DOHH2 (cell line): ENCODE measurements at regions not wholly inside any gene's neighbourhood (a gene's known extent, or its start where the extent isn't known, plus 50 kb on each side); places are given as distances from the start of the nearest gene placed in this dataset.

ENCODE experiments used
- H3F3A ChIP-seq: fragments of 200-600 bp; sonication (generic), shearing (Covaris generic); 2 replicates; pipeline ENCODE4 v1.6.0; 2016; ENCODE audit warnings: antibody characterized with exemption, mild to moderate bottlenecking; ENCODE audit not compliant: control insufficient read depth, insufficient read depth
- H3K27ac ChIP-seq: fragments of 200-600 bp; sonication (generic); 2 replicates; pipeline ENCODE4 v1.5.1; 2014; ENCODE audit warnings: low read depth, mild to moderate bottlenecking, low read length, moderate library complexity
- H3K27me3 ChIP-seq: fragments of 200-600 bp; sonication (generic); 2 replicates; pipeline ENCODE4 v1.6.1; 2014; ENCODE audit warnings: mild to moderate bottlenecking, low read length, mixed read lengths; ENCODE audit not compliant: control insufficient read depth
- H3K36me3 ChIP-seq: fragments of 200-600 bp; sonication (generic); 2 replicates; pipeline ENCODE4 v1.6.1; 2014; ENCODE audit warnings: mild to moderate bottlenecking, low read length, moderate library complexity, mixed read lengths; ENCODE audit not compliant: control insufficient read depth
- H3K4me1 ChIP-seq: fragments of 200-600 bp; sonication (generic); 2 replicates; pipeline ENCODE4 v1.6.1; 2014; ENCODE audit warnings: mild to moderate bottlenecking, low read length, mixed read lengths; ENCODE audit not compliant: control insufficient read depth
- H3K4me2 ChIP-seq: fragments of 200-600 bp; sonication (generic); 2 replicates; pipeline ENCODE4 v1.6.0; 2014; ENCODE audit warnings: mild to moderate bottlenecking, low read length, moderate library complexity
- H3K4me3 ChIP-seq: fragments of 200-600 bp; sonication (generic); 2 replicates; pipeline ENCODE4 v1.5.1; 2014; ENCODE audit warnings: mild to moderate bottlenecking, low read length, mixed read lengths
- H3K79me2 ChIP-seq: fragments of 200-600 bp; sonication (generic); 2 replicates; pipeline ENCODE4 v1.6.1; 2014; ENCODE audit warnings: mild to moderate bottlenecking, low read length, mixed read lengths; ENCODE audit not compliant: control insufficient read depth
- H3K9me2 ChIP-seq: fragments of 200-600 bp; sonication (generic); replicated peaks from 2 replicates; pipeline ENCODE4 v1.6.1; 2014; ENCODE audit warnings: mild to moderate bottlenecking, low read length, mixed read lengths; ENCODE audit not compliant: control insufficient read depth
- H3K9me3 ChIP-seq: fragments of 200-600 bp; sonication (generic); 2 replicates; pipeline ENCODE4 v1.6.1; 2014; ENCODE audit warnings: antibody characterized with exemption, low read length, mixed read lengths; ENCODE audit not compliant: control insufficient read depth, insufficient read depth
- H4K20me1 ChIP-seq: fragments of 200-600 bp; sonication (generic); 2 replicates; pipeline ENCODE4 v1.6.0; 2014; ENCODE audit warnings: low read depth, mild to moderate bottlenecking, antibody characterized with exemption, low read length, moderate library complexity; ENCODE audit not compliant: control insufficient read depth, insufficient read depth
- CTCF ChIP-seq: fragments of 200-600 bp; sonication (generic); IDR thresholded peaks from one replicate; pipeline ENCODE4 v1.5.1; 2014; ENCODE audit warnings: antibody characterized with exemption, mild to moderate bottlenecking, low read depth, low read length; ENCODE audit not compliant: poor library complexity, severe bottlenecking
- EZH2phosphoT487 ChIP-seq: fragments of 200-600 bp; sonication (generic); IDR thresholded peaks from 2 replicates; pipeline ENCODE4 v1.6.1; 2017; ENCODE audit warnings: borderline replicate concordance, mild to moderate bottlenecking, antibody characterized with exemption, low read length, moderate library complexity, mixed read lengths

GRCh38 chr22:27614006-27614649 lies 187.4 kb downstream of the MN1 start:
- no peak for TF ChIP-seq CTCF
- no peak for TF ChIP-seq EZH2phosphoT487
- Histone ChIP-seq H3K4me1 (no peaks in the 10 kb centered on the region), H4K20me1 (no peaks in the 10 kb centered on the region), H3K36me3 (no peaks in the 10 kb centered on the region), H3F3A (no peaks in the 10 kb centered on the region), H3K79me2 (no peaks in the 10 kb centered on the region), H3K9me2 (no peaks in the 10 kb centered on the region), H3K27me3 (no peaks in the 10 kb centered on the region), H3K9me3 (no peaks in the 10 kb centered on the region), H3K4me3 (no peak overlapping the region), H3K4me2 (no peak overlapping the region), H3K27ac (no peak overlapping the region)

- no peaks in the 10 kb centered on the region for H3K9me2 ChIP-seq
- H3K9me3 ChIP-seq = no peaks in the 10 kb centered on the region
- H3K27ac ChIP-seq = no peak overlapping the region
- H3K36me3 ChIP-seq = no peaks in the 10 kb centered on the region
- no peak overlapping the region for H3K4me3 ChIP-seq
- H3K4me1 ChIP-seq = no peaks in the 10 kb centered on the region
- H3F3A ChIP-seq = no peaks in the 10 kb centered on the region
- no peaks in the 10 kb centered on the region for H3K27me3 ChIP-seq
- H3K4me2 ChIP-seq = no peak overlapping the region
- no peaks in the 10 kb centered on the region for H4K20me1 ChIP-seq
- no peak for TF ChIP-seq EZH2phosphoT487
- TF ChIP-seq CTCF = no peak
- H3K79me2 ChIP-seq = no peaks in the 10 kb centered on the region
Observed at GRCh38 chr22:27614650-27615007, 186.9 kb downstream of the MN1 start.

GRCh38 chr22:27615408-27615807 lies 186.1 kb downstream of the MN1 start:
- Histone ChIP-seq H3K4me2 (no peak overlapping the region), H3K36me3 (no peaks in the 10 kb centered on the region)

More at GRCh38 chr22:27615408-27615807, 186.1 kb downstream of the MN1 start:
- Histone ChIP-seq H3K27me3 (no peaks in the 10 kb centered on the region), H3K79me2 (no peaks in the 10 kb centered on the region), H3K9me2 (no peaks in the 10 kb centered on the region), H4K20me1 (no peaks in the 10 kb centered on the region), H3F3A (no peaks in the 10 kb centered on the region), H3K4me3 (no peak overlapping the region), H3K27ac (no peak overlapping the region), H3K9me3 (no peaks in the 10 kb centered on the region), H3K4me1 (no peaks in the 10 kb centered on the region)
- no peak for TF ChIP-seq CTCF
- TF ChIP-seq EZH2phosphoT487 = no peak
